Endodermal cell (in vitro differentiated cells): ENCODE measurements at regions not wholly inside any gene's neighbourhood (a gene's known extent, or its start where the extent isn't known, plus 50 kb on each side); places are given as distances from the start of the nearest gene placed in this dataset.

Experiments
- DNase-seq: peaks from one replicate; pipeline ENCODE4 v3.0.0-alpha.2; 2017
- H3K27ac ChIP-seq: 2 replicates; pipeline ENCODE4 v1.5.1; 2013; ENCODE audit warnings: mild to moderate bottlenecking, low read depth, low read length, moderate library complexity
- H3K27me3 ChIP-seq: 2 replicates; pipeline ENCODE4 v1.6.1; 2013; ENCODE audit warnings: mild to moderate bottlenecking, low read length, moderate library complexity; ENCODE audit not compliant: insufficient read depth, control insufficient read depth, poor library complexity, severe bottlenecking
- H3K36me3 ChIP-seq: 2 replicates; pipeline ENCODE4 v1.7.0; 2013; ENCODE audit warnings: mild to moderate bottlenecking, low read length, moderate library complexity; ENCODE audit not compliant: control insufficient read depth, insufficient read depth
- H3K4me1 ChIP-seq: one replicate; pipeline ENCODE4 v1.7.0; 2013; ENCODE audit warnings: low read length; ENCODE audit not compliant: control insufficient read depth, insufficient read depth
- H3K4me3 ChIP-seq: 2 replicates; pipeline ENCODE4 v1.5.1; 2013; ENCODE audit warnings: mild to moderate bottlenecking, low read length, moderate library complexity
- H3K9ac ChIP-seq: 2 replicates; pipeline ENCODE4 v1.6.1; 2013; ENCODE audit warnings: mild to moderate bottlenecking, low read length, moderate library complexity; ENCODE audit not compliant: poor library complexity, severe bottlenecking; ENCODE audit errors: extremely low read depth
- H3K9me3 ChIP-seq: 2 replicates; pipeline ENCODE4 v1.6.1; 2013; ENCODE audit warnings: mild to moderate bottlenecking, low read length, moderate library complexity; ENCODE audit not compliant: control insufficient read depth
- H3K27ac Mint-ChIP-seq: 2 replicates; pipeline ENCODE4 v1.8.0; 2020; ENCODE audit warnings: mixed read lengths
- H3K27me3 Mint-ChIP-seq: 2 replicates; pipeline ENCODE4 v1.8.0; 2021; ENCODE audit warnings: mild to moderate bottlenecking, mixed read lengths; ENCODE audit not compliant: insufficient read depth
- H3K36me3 Mint-ChIP-seq: 2 replicates; pipeline ENCODE4 v1.8.0; 2020; ENCODE audit warnings: low read depth, mixed read lengths
- H3K4me1 Mint-ChIP-seq: 2 replicates; pipeline ENCODE4 v1.8.0; 2020; ENCODE audit warnings: mixed read lengths
- H3K4me3 Mint-ChIP-seq: 2 replicates; pipeline ENCODE4 v1.8.0; 2020; ENCODE audit warnings: mild to moderate bottlenecking, moderate library complexity, mixed read lengths
- H3K9me3 Mint-ChIP-seq: 2 replicates; pipeline ENCODE4 v1.8.0; 2020; ENCODE audit warnings: mild to moderate bottlenecking, mixed read lengths
- CTCF ChIP-seq: fragments of 200-600 bp; sonication (generic); conservative IDR thresholded peaks from 2 replicates; pipeline ENCODE4 v1.5.0; 2021; ENCODE audit warnings: antibody characterized with exemption, mild to moderate bottlenecking
- WGBS, 2 experiments: methylation state at CpG; one replicate each; pipeline versions ENCODE4 v1.1.5 to v1.1.7; 2013; ENCODE audit warnings: missing lambda C conversion rate in 2 of 2, mixed read lengths in 1 of 2; ENCODE audit not compliant: insufficient coverage in 1 of 2, insufficient read length in 1 of 2; 5-methylcytosine and 5-hydroxymethylcytosine counted together

GRCh38 chr13:40408602-40409001 is 257.8 kb downstream of the FOXO1 start:
- Mint-ChIP-seq H3K4me3 (no peak overlapping the region), H3K27me3 (peaks cover 3% of the 10 kb centered on the region), H3K27ac (no peak overlapping the region), H3K4me1 (peaks cover 3% of the 10 kb centered on the region), H3K36me3 (no peaks in the 10 kb centered on the region), H3K9me3 (peaks cover 6% of the 10 kb centered on the region)
- Histone ChIP-seq H3K4me3 (no peak overlapping the region), H3K27ac (no peak overlapping the region), H3K4me1 (no peaks in the 10 kb centered on the region), H3K9me3 (peaks cover 9% of the 10 kb centered on the region), H3K36me3 (no peaks in the 10 kb centered on the region), H3K27me3 (no peaks in the 10 kb centered on the region), H3K9ac (no peak overlapping the region)
- DNase-seq = no peak
- TF ChIP-seq CTCF = no peak
- WGBS, 2 experiments = 97 to 98% methylated on average over 4 to 5 of the region's 5 CpGs

GRCh38 chr13:40409278-40409677 is 257.2 kb downstream of the FOXO1 start:
- H3K4me3 Mint-ChIP-seq = no peak overlapping the region
- 83 to 93% methylated on average over 1 to 2 of the region's 2 CpGs for WGBS, 2 experiments
- TF ChIP-seq CTCF = no peak

DNA sequence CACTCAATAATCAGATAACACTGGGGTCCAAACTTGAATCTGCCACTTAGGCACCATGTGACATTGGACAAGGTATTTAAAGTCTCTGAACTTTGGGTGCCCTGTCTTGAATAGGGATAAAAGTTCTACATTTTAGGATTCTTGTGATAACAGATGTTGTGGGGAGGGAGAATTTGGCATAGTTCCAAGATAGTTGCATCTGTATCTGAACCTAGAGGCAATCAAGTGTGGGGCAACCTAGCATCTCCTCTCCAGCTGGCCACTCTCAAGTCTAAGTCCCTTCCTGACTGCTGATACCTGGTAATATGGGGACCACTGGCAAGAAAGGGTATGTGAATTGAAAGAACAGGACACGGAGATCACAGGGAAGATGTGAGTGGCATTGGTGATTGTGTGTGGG is 256.1 kb downstream of the FOXO1 start:
- H3K36me3 Mint-ChIP-seq = no peaks in the 10 kb centered on the region
- DNase-seq = no peak
- WGBS, 2 experiments = 89 to 97% methylated on average over 1 of the region's 1 CpG

More at GRCh38 chr13:40409278-40409677, 257.2 kb downstream of the FOXO1 start:
- Histone ChIP-seq H3K36me3 (no peaks in the 10 kb centered on the region), H3K4me1 (no peaks in the 10 kb centered on the region), H3K9me3 (peaks cover 9% of the 10 kb centered on the region), H3K9ac (no peak overlapping the region), H3K27me3 (no peaks in the 10 kb centered on the region), H3K27ac (no peak overlapping the region), H3K4me3 (no peak overlapping the region)
- Mint-ChIP-seq H3K36me3 (no peaks in the 10 kb centered on the region), H3K4me1 (no peaks in the 10 kb centered on the region), H3K27ac (no peak overlapping the region), H3K9me3 (peaks cover 6% of the 10 kb centered on the region), H3K27me3 (no peaks in the 10 kb centered on the region)
- DNase-seq = no peak

More for the DNA sequence above, 256.1 kb downstream of the FOXO1 start:
- H3K4me3 ChIP-seq = no peak overlapping the region
- Mint-ChIP-seq H3K4me1 (no peaks in the 10 kb centered on the region), H3K27ac (no peak overlapping the region), H3K9me3 (peaks cover 6% of the 10 kb centered on the region), H3K27me3 (no peaks in the 10 kb centered on the region), H3K4me3 (no peak overlapping the region)
- no peaks in the 10 kb centered on the region for H3K36me3 ChIP-seq
- TF ChIP-seq CTCF = no peak
- no peak overlapping the region for H3K9ac ChIP-seq
- no peaks in the 10 kb centered on the region for H3K4me1 ChIP-seq
- H3K27ac ChIP-seq = no peak overlapping the region
- H3K27me3 ChIP-seq = no peaks in the 10 kb centered on the region
- peaks cover 9% of the 10 kb centered on the region for H3K9me3 ChIP-seq
